ENCODE measurements at regions not wholly inside any gene's neighbourhood (a gene's known extent, or its start where the extent isn't known, plus 50 kb on each side); places are given as distances from the start of the nearest gene placed in this dataset.
A peak's percentile ranks its signal among the peaks of the same experiment; 100 is the strongest.

DNA sequence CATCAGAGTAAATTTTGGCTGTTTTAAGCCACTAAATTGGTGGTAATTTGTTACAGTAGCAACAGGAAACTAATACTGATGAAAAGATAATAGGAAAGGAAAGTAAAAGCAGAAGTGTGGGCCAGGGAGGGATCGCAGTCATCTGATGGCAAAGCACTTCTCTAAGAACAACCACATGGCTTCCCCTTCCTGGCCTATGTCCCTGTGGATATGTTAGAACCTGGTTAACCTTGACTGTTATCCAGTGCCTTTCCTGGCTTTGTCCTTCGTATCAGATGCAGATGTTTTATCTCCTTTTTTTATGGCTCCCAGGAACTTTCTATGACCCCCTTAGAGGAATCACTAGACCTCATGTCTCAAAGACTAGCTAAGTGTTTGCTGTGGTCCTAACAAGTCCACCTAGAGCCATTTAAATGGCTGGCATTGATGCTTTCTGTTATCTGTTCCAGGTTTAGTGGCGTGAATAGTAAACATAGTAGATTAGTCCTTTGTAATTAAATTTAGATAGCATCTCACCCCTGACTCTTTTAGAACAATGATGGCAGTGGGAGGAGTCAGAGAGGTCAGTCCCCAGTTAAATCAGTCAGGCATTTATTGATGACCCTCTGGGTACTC, 79.2 kb upstream of the PHACTR2 start:
- no peak overlapping the region for H3K4me3 ChIP-seq (ENCODE audit: low read depth, low read length)
- DNase-seq (ENCODE audit: low read depth, low spot score): no peak
- TF ChIP-seq, protein P1, sequence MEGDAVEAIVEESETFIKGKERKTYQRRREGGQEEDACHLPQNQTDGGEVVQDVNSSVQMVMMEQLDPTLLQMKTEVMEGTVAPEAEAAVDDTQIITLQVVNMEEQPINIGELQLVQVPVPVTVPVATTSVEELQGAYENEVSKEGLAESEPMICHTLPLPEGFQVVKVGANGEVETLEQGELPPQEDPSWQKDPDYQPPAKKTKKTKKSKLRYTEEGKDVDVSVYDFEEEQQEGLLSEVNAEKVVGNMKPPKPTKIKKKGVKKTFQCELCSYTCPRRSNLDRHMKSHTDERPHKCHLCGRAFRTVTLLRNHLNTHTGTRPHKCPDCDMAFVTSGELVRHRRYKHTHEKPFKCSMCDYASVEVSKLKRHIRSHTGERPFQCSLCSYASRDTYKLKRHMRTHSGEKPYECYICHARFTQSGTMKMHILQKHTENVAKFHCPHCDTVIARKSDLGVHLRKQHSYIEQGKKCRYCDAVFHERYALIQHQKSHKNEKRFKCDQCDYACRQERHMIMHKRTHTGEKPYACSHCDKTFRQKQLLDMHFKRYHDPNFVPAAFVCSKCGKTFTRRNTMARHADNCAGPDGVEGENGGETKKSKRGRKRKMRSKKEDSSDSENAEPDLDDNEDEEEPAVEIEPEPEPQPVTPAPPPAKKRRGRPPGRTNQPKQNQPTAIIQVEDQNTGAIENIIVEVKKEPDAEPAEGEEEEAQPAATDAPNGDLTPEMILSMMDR (IDR thresholded peaks at IDR 0.05; ENCODE audit: low read depth, low read length): no peak
- in situ Hi-C loops (cut with HindIII; ENCODE audit: low sequenced_read_pairs): no loop called here

DNA sequence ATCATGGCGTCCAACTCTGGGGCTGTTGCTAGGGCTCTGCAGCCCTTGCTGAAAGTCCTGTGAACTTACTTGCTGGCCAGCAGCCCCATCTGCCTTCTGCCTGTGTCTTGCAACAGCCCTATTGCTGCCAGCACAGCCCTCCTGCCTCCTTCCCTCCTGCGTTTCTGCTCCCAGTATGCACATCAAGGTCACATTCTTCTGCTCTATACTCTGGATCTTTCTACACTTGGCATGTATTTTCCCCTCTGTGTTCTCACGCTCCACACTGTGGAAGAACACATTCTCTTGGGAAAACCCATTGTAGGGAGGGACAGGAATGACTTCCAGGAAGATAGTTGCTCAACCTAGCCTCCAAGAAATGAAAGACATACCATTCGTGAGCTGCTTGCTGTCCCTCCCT, 80.9 kb upstream of the PHACTR2 start:
- DNase-seq (ENCODE audit: low read depth, low spot score): peak; percentile 25
- in situ Hi-C loops (cut with HindIII; ENCODE audit: low sequenced_read_pairs): no loop called here
- no peak overlapping the region for H3K4me3 ChIP-seq (ENCODE audit: low read depth, low read length)
- TF ChIP-seq, protein P1 (IDR thresholded peaks at IDR 0.05; ENCODE audit: low read depth, low read length): no peak

DNA sequence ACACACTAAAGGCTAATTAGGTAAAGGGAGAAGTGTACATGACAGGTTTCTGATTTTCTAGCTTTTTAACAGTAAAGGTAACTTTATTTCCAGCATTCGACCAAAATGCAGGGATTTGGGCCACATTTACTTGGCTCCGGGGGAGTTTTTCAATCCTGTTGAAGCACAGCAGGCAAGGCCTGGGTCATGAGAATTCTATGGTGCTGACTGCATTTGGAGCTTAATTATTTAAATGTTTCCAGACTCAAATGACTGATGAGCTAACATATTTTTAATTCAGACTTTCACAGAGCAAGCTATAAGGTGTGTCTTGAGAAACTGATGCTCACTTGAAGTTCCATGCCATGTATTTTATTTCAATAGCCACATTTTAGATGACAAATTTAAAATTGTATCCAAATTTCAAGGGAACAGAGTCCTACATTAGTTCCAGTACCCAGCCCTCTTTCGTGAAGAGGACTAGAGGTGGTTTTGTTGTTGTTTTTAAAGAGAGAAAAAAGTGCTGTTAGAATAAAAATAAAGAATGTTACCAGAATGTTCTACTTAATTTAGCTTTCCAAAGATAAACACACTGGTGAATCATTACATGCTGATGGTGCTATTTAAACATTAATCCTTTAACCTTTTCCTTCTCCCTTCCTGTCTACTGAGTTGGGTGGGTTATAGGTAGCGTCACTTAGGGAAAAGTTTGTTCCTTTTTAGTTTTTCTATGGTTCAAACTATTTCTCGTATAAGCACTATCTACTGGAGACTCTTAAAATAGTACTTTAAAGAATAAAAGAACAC, 82.3 kb upstream of the PHACTR2 start:
- TF ChIP-seq, protein P1 (IDR thresholded peaks at IDR 0.05; ENCODE audit: low read depth, low read length): no peak
- no peak for DNase-seq (ENCODE audit: low read depth, low spot score)
- H3K4me3 ChIP-seq (ENCODE audit: low read depth, low read length): no peak overlapping the region
- in situ Hi-C loops (cut with HindIII; ENCODE audit: low sequenced_read_pairs): no loop called here

DNA sequence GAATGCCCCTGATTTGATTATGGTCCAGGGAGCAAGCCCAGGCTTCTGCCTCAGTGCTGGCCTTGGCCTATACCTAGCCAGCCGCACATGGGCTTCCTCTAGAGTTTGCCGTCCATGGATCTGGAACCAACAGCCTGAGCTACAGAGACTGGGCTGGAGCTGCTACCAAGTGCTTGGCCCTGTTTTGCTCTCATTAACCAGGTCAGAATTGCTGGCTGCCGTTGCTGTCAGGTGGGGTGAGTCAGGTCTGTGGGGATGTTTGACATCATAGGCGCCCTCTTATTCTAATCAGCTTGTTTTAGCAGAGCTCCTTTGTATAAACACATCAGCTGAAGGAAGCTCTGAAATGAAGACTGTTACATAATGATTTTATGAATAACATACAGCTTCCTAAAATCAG, 83.1 kb upstream of the PHACTR2 start:
- no peak for DNase-seq (ENCODE audit: low read depth, low spot score)
- TF ChIP-seq, protein P1 (IDR thresholded peaks at IDR 0.05; ENCODE audit: low read depth, low read length): no peak
- no peak overlapping the region for H3K4me3 ChIP-seq (ENCODE audit: low read depth, low read length)
- in situ Hi-C loops (cut with HindIII; ENCODE audit: low sequenced_read_pairs): no loop called here

DNA sequence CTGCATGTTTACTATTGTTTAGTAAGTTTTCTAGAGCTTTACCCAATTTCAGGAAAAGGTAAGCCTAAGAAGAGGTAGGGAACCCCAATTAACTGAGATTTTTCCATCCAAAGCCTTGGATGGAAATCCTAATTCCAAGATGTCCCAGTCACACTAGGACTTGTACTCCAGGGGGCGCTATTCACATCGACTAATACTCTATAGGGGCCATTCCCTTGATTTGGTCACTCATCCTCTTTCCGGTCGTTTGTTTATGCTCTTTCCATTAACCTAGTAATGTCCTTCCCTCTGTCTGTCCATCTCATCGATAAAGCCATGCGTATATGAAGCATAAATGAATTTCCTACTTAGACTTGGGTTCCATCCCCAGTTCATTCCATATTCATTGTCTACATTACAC, 80.8 kb upstream of the FUCA2 start:
- no peak for DNase-seq (ENCODE audit: low read depth, low spot score)
- in situ Hi-C loops (cut with HindIII; ENCODE audit: low sequenced_read_pairs): no loop called here
- TF ChIP-seq, protein P1 (IDR thresholded peaks at IDR 0.05; ENCODE audit: low read depth, low read length): peak; percentile 26
- no peak overlapping the region for H3K4me3 ChIP-seq (ENCODE audit: low read depth, low read length)

DNA sequence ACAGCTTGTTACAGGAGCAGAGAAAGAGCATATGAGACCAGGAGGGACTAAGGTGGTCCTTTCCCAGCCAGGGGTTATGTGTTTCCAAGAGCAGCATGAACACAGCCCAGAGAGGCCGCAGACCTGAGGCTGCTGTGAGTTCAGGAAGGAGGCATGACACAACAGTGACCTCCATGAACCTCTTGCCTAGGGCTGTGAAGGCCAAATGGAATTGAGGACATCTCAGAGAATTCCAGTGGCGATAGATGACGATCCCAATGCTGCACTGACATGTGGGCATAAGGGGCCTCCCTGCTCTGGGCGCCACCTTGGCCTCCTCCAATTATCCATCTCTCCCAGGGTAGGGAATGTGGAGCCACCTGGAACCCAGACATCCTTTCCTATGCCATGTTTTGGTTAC, 79.9 kb upstream of the FUCA2 start:
- no peak overlapping the region for H3K4me3 ChIP-seq (ENCODE audit: low read depth, low read length)
- TF ChIP-seq, protein P1 (IDR thresholded peaks at IDR 0.05; ENCODE audit: low read depth, low read length): no peak
- in situ Hi-C loops (cut with HindIII; ENCODE audit: low sequenced_read_pairs): no loop called here
- DNase-seq (ENCODE audit: low read depth, low spot score): no peak

Measured in astrocyte of the spinal cord (primary cell).